ENCODE measurements at regions not wholly inside any gene's neighbourhood (a gene's known extent, or its start where the extent isn't known, plus 50 kb on each side); places are given as distances from the start of the nearest gene placed in this dataset.

- peak overlapping the region; percentile 71 to 96 (median 86); a peak in 20 of 22 replicates for H3K4me2 ChIP-seq
- no peak overlapping the region for H3K4me3 ChIP-seq
- H3K4me1 ChIP-seq = peaks cover 88 to 100% (median 99%) of the 10 kb centered on the region in 10 experiments
- peak overlapping the region in 8 of 11 experiments; percentile 68 to 80 (median 76); a peak in 9 of 22 replicates for H3K9ac ChIP-seq
- no peaks in the 10 kb centered on the region for H3K27me3 ChIP-seq
- H4K20me1 ChIP-seq = no peaks in the 10 kb centered on the region
- TF ChIP-seq Cebpa-rat (IDR thresholded peaks at IDR 0.05) = no peak
- H3K27ac ChIP-seq = peak overlapping the region; percentile 88 to 95 (median 91); a peak in 20 of 22 replicates
- no peaks in the 10 kb centered on the region for H3K9me3 ChIP-seq (replicated peaks in 1 of 11)
- H3K36me3 ChIP-seq = no peaks in the 10 kb centered on the region
Measured at GRCh38 chr10:124288486-124288885, 130.2 kb downstream of the OAT start.

DNA sequence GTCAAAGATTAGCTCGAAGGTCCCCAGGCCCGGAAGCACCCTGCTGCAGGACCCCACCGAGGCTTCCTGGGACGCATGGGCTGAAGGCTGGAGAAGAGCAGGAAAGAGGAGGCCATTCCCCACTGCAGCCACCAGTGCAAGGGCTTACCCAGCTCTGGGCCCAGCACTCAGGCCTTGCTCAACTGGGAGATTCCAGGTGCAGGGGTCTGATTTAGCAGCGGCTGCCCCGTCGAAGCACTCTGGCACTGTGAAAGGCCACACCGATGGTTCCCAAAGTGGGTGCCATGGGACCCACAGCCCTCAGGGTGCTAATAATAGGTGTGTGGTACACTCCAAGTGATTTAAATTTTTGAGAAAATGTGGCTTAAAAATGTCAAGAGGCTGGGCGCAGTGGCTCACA, 130.9 kb downstream of the OAT start:
- H3K36me3 ChIP-seq = no peaks in the 10 kb centered on the region
- H3K9ac ChIP-seq = peak overlapping the region in 10 of 11 experiments; percentile 2 to 79 (median 49); a peak in 13 of 22 replicates
- no peaks in the 10 kb centered on the region for H3K27me3 ChIP-seq
- no peak for TF ChIP-seq Cebpa-rat (IDR thresholded peaks at IDR 0.05)
- H3K4me3 ChIP-seq = no peak overlapping the region
- H3K4me1 ChIP-seq = peaks cover 91 to 100% (median 92%) of the 10 kb centered on the region in 10 experiments
- no peaks in the 10 kb centered on the region for H4K20me1 ChIP-seq
- peak overlapping the region in 10 of 11 experiments; percentile 78 to 95 (median 90); a peak in 19 of 22 replicates for H3K27ac ChIP-seq
- H3K9me3 ChIP-seq (replicated peaks in 1 of 11) = peaks cover 0 to 3% (median under 1%) of the 10 kb centered on the region in 11 experiments; a peak in 6 of 22 replicates
- H3K4me2 ChIP-seq = peak overlapping the region; percentile 71 to 96 (median 86)

- peak overlapping the region; percentile 68 to 95 (median 90); a peak in 20 of 22 replicates for H3K27ac ChIP-seq
- peaks cover 84 to 99% (median 86%) of the 10 kb centered on the region in 10 experiments for H3K4me1 ChIP-seq
- H3K27me3 ChIP-seq = no peaks in the 10 kb centered on the region
- no peak overlapping the region for H3K4me3 ChIP-seq
- no peak for TF ChIP-seq Cebpa-rat (IDR thresholded peaks at IDR 0.05)
- H3K36me3 ChIP-seq = no peaks in the 10 kb centered on the region
- peak overlapping the region in 10 of 11 experiments; percentile 2 to 79 (median 64); a peak in 16 of 22 replicates for H3K9ac ChIP-seq
- H4K20me1 ChIP-seq = no peaks in the 10 kb centered on the region
- peak overlapping the region; percentile 71 to 96 (median 86) for H3K4me2 ChIP-seq
- peaks cover 0 to 9% (median 6%) of the 10 kb centered on the region in 11 experiments; a peak in 15 of 22 replicates for H3K9me3 ChIP-seq (replicated peaks in 1 of 11)
Measured at GRCh38 chr10:124287071-124287685, 131.5 kb downstream of the OAT start.

DNA sequence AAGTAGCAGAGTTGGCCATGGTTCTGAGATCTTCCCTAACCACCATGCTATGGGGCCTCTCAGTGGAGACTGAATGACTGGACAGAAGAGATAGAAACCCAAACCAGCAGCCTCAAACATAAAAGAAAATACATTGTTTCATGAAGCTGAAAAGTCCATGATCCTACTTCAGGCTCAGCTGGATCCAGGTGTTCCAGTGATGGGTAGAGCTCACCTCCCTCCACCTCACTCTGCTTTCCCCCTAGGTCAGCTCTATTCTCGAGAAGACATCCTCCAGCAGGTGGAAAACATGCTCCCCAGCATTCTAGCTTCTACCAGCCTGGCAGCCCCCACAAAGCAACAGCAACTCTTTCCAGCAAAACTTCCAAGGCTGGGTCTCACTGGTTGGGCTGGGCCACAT, 132.1 kb downstream of the OAT start:
- peaks cover 0 to 15% (median 12%) of the 10 kb centered on the region in 11 experiments; a peak in 17 of 22 replicates for H3K9me3 ChIP-seq (replicated peaks in 1 of 11)
- H3K9ac ChIP-seq = peak overlapping the region; percentile 37 to 79 (median 66); a peak in 21 of 22 replicates
- peak overlapping the region; percentile 71 to 96 (median 86) for H3K4me2 ChIP-seq
- H3K4me1 ChIP-seq = peaks cover 79 to 93% (median 81%) of the 10 kb centered on the region in 10 experiments
- H3K27ac ChIP-seq = peak overlapping the region; percentile 68 to 95 (median 90)
- no peaks in the 10 kb centered on the region for H4K20me1 ChIP-seq
- no peak for TF ChIP-seq Cebpa-rat (IDR thresholded peaks at IDR 0.05)
- no peaks in the 10 kb centered on the region for H3K27me3 ChIP-seq
- H3K4me3 ChIP-seq = peak overlapping the region in 5 of 10 experiments; percentile 3 to 25 (median 10); a peak in 2 of 20 replicates
- H3K36me3 ChIP-seq = no peaks in the 10 kb centered on the region

GRCh38 chr10:124285587-124286527, 132.9 kb downstream of the OAT start:
- H3K9ac ChIP-seq = peak overlapping the region; percentile 37 to 79 (median 66)
- H3K4me2 ChIP-seq = peak overlapping the region; percentile 71 to 96 (median 86)
- no peaks in the 10 kb centered on the region for H3K36me3 ChIP-seq
- no peaks in the 10 kb centered on the region for H3K27me3 ChIP-seq
- H3K27ac ChIP-seq = peak overlapping the region; percentile 68 to 95 (median 90)
- peak in 2 of 11 experiments; percentile 16 to 30; a peak in 1 of 22 replicates for TF ChIP-seq Cebpa-rat (IDR thresholded peaks at IDR 0.05)
- H3K4me3 ChIP-seq = peak overlapping the region in 6 of 10 experiments; percentile 2 to 25 (median 8); a peak in 6 of 20 replicates
- no peaks in the 10 kb centered on the region for H4K20me1 ChIP-seq
- peaks cover 71 to 86% (median 73%) of the 10 kb centered on the region in 10 experiments for H3K4me1 ChIP-seq
- H3K9me3 ChIP-seq (replicated peaks in 1 of 11) = peaks cover 0 to 23% (median 19%) of the 10 kb centered on the region in 11 experiments; a peak in 17 of 22 replicates

- peak overlapping the region in 9 of 11 experiments; percentile 71 to 96 (median 85); a peak in 15 of 22 replicates for H3K4me2 ChIP-seq
- peak overlapping the region in 5 of 11 experiments; percentile 89 to 92 (median 91); a peak in 7 of 22 replicates for H3K27ac ChIP-seq
- TF ChIP-seq Cebpa-rat (IDR thresholded peaks at IDR 0.05) = no peak
- no peaks in the 10 kb centered on the region for H4K20me1 ChIP-seq
- H3K4me1 ChIP-seq = peaks cover 53 to 66% (median 60%) of the 10 kb centered on the region in 10 experiments
- H3K27me3 ChIP-seq = no peaks in the 10 kb centered on the region
- no peaks in the 10 kb centered on the region for H3K36me3 ChIP-seq
- no peak overlapping the region for H3K4me3 ChIP-seq
- no peak overlapping the region for H3K9ac ChIP-seq
- peaks cover 10 to 38% (median 31%) of the 10 kb centered on the region in 11 experiments; a peak in 21 of 22 replicates for H3K9me3 ChIP-seq (replicated peaks in 1 of 11)
Measured at GRCh38 chr10:124283949-124284250, 134.8 kb downstream of the OAT start.

DNA sequence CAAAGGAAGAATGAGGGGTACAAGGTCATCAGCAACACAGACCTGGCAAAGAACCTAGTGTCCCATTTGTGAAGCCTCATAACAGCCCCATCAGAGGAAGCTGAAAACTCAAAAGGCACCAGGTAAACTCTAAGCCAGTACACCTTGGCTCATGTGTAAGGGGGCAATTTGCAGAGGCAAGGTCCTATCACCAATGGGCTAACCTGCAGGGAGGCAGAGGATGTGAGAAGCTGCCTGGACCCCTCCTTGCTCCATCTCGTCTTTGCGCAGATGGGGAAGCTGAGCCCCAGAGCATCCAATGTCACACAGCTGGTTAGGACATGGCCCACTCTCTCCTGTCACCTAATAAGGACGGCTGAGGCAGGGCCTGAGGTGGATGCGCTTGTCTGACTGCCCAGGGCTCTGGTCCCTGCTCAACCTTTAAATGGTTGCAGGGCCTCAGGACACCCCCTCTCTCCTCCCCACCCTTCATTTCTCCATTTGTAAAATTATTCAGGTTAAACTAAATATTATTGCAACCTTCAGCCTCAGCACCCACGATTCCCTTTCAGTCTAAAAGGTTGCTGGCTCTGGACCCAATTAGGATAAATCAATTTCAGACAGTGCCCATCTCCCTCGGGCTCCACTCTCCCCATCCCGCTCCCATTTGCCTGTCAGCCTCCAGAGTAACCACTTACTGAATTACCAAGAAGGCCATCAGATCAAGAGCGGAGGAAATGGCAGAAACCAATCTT, 135.3 kb downstream of the OAT start:
- Histone ChIP-seq H3K27ac (peak overlapping the region in 5 of 11 experiments; percentile 2 to 92 (median 91); a peak in 6 of 22 replicates), H3K4me2 (peak overlapping the region in 9 of 11 experiments; percentile 71 to 96 (median 85); a peak in 9 of 22 replicates), H3K9ac (no peak overlapping the region), H3K4me3 (no peak overlapping the region), H4K20me1 (no peaks in the 10 kb centered on the region), H3K27me3 (no peaks in the 10 kb centered on the region), H3K4me1 (peaks cover 48 to 61% (median 55%) of the 10 kb centered on the region in 10 experiments), H3K36me3 (no peaks in the 10 kb centered on the region), H3K9me3 (replicated peaks in 1 of 11) (peaks cover 15 to 43% (median 35%) of the 10 kb centered on the region in 11 experiments; a peak in 21 of 22 replicates)
- TF ChIP-seq Cebpa-rat (IDR thresholded peaks at IDR 0.05) = no peak

DNA sequence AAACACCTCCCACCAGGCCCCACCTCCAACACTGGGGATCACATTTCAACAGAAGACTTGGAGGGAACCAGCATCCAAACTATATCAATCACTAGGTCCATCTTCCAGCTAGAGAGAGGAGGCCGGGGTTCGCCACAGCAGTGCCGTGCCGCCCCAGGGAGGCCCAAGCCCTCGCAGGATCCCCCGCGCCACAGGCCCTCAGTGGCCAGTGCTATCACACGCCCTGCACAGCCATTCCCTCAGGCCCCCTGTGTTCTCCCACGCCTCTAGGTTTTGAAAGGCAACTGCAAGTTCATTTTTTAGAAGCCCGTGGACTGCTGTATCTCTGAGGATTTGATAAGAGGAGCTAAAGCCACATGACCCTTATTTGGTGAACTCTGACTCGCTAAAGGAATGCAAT, 136.4 kb downstream of the OAT start:
- Histone ChIP-seq H3K27ac (peak overlapping the region in 2 of 11 experiments; percentile 91 to 92; a peak in 1 of 22 replicates), H3K36me3 (no peaks in the 10 kb centered on the region), H3K9me3 (replicated peaks in 1 of 11) (peaks cover 26 to 52% (median 39%) of the 10 kb centered on the region in 11 experiments; a peak in 21 of 22 replicates), H3K27me3 (no peaks in the 10 kb centered on the region), H3K9ac (no peak overlapping the region), H4K20me1 (no peaks in the 10 kb centered on the region), H3K4me1 (peaks cover 37 to 50% (median 45%) of the 10 kb centered on the region in 10 experiments), H3K4me3 (no peak overlapping the region), H3K4me2 (no peak overlapping the region)
- TF ChIP-seq Cebpa-rat (IDR thresholded peaks at IDR 0.05) = no peak
